ENCODE measurements at regions not wholly inside any gene's neighbourhood (a gene's known extent, or its start where the extent isn't known, plus 50 kb on each side); places are given as distances from the start of the nearest gene placed in this dataset.
A peak's percentile ranks its signal among the peaks of the same experiment; 100 is the strongest.

- TF ChIP-seq RAD21 (IDR thresholded peaks at IDR 0.05; ENCODE audit: low read depth) (peak; percentile 1; the same call in 1 of the 2 replicates), CREB1 (IDR thresholded peaks at IDR 0.05; ENCODE audit: low read depth) (no peak), YY1 (IDR thresholded peaks at IDR 0.05; ENCODE audit: low read depth) (no peak), EP300 (IDR thresholded peaks at IDR 0.05; ENCODE audit: borderline replicate concordance) (peak; percentile 72; the same call in 1 of the 2 replicates), REST (IDR thresholded peaks at IDR 0.05; ENCODE audit: low read depth) (no peak), ZBTB7A (IDR thresholded peaks at IDR 0.05; ENCODE audit: low read depth) (peak; percentile 56; the same call in 1 of the 2 replicates), USF1 (IDR thresholded peaks at IDR 0.05) (no peak), CEBPB (IDR thresholded peaks at IDR 0.05) (no peak), FOXM1 (IDR thresholded peaks at IDR 0.05; ENCODE audit: borderline replicate concordance, low read depth) (0 out of 2 replicates have a peak, but pooled peaks have one; percentile 38), TEAD4 (IDR thresholded peaks at IDR 0.05) (no peak; the same call in 1 of the 2 replicates), EGR1 (IDR thresholded peaks at IDR 0.05) (no peak), NFIC (IDR thresholded peaks at IDR 0.05) (peak; percentile 67; the same call in 1 of the 2 replicates), TCF12 (IDR thresholded peaks at IDR 0.05; ENCODE audit: low read depth) (peak; percentile 65), TAF1 (IDR thresholded peaks at IDR 0.05; ENCODE audit: low read depth) (no peak)
- TF ChIP-seq, protein P1, sequence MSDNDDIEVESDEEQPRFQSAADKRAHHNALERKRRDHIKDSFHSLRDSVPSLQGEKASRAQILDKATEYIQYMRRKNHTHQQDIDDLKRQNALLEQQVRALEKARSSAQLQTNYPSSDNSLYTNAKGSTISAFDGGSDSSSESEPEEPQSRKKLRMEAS (IDR thresholded peaks at IDR 0.05) = peak; percentile 42; the same call in 1 of the 2 replicates
Measured at GRCh38 chr1:234957330-234958065, 171.1 kb downstream of the TOMM20 start.

DNA sequence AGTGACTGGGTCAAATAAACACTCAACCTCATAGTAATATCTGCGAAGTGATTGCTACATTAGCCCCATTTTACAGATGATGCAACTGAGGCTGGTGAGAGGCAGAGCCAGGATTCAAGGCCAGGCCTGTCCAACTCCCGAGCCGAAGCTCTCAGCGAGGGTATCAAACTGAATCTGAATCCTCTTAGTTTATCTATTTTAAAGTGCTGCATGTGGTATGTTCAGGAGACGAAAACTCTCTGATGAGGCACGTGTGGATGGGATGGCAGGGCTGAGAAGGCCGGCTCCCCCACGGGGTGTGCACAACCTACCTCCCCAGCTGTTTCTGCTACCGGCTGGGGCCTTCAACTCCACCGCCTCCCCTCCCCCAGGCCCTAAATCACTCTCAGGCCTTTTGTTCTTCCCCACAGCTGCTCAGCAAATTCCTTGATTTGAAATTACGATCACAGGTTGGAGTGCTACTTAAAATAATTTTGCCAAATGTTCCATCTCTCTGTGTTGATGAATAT is 171.8 kb downstream of the TOMM20 start:
- TF ChIP-seq RAD21 (IDR thresholded peaks at IDR 0.05; ENCODE audit: low read depth) = no peak
- TF ChIP-seq TAF1 (IDR thresholded peaks at IDR 0.05; ENCODE audit: low read depth) = no peak
- TF ChIP-seq CREB1 (IDR thresholded peaks at IDR 0.05; ENCODE audit: low read depth) = no peak
- no peak for TF ChIP-seq TEAD4 (IDR thresholded peaks at IDR 0.05)
- no peak for TF ChIP-seq CEBPB (IDR thresholded peaks at IDR 0.05)
- no peak for TF ChIP-seq USF1 (IDR thresholded peaks at IDR 0.05)

GRCh38 chr1:234955107-234955731 is 173.4 kb downstream of the TOMM20 start:
- TF ChIP-seq EGR1 (IDR thresholded peaks at IDR 0.05) (no peak), TEAD4 (IDR thresholded peaks at IDR 0.05) (no peak), RAD21 (IDR thresholded peaks at IDR 0.05; ENCODE audit: low read depth) (0 out of 2 replicates have a peak, but pooled peaks have one; percentile 6)

DNA sequence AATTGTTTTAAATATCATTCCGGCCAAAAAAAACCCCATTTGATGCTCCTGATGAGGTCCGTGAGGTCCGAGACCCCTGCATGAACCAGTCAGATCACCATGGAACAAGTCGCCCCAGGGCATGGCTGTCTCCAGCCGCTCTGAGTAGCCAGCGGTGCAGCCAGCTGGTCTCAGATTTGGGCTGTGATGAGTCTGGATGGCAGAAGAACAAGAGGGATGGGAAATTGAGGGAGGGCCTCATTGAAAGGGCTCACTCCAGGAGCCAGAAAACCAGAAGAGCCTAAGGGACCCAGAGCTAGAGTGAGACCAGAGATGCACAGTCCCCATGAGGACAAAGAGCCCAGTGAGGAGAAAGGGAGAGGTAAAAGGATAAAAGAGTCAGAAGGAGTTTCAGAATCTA is 174.0 kb downstream of the TOMM20 start:
- TF ChIP-seq REST (IDR thresholded peaks at IDR 0.05; ENCODE audit: low read depth) (no peak), NFIC (IDR thresholded peaks at IDR 0.05) (no peak), TAF1 (IDR thresholded peaks at IDR 0.05; ENCODE audit: low read depth) (no peak), CREB1 (IDR thresholded peaks at IDR 0.05; ENCODE audit: low read depth) (no peak), TEAD4 (IDR thresholded peaks at IDR 0.05) (no peak), CEBPB (IDR thresholded peaks at IDR 0.05) (no peak), TCF12 (IDR thresholded peaks at IDR 0.05; ENCODE audit: low read depth) (no peak), FOXM1 (IDR thresholded peaks at IDR 0.05; ENCODE audit: borderline replicate concordance, low read depth) (no peak), ZBTB7A (IDR thresholded peaks at IDR 0.05; ENCODE audit: low read depth) (no peak), YY1 (IDR thresholded peaks at IDR 0.05; ENCODE audit: low read depth) (no peak)

DNA sequence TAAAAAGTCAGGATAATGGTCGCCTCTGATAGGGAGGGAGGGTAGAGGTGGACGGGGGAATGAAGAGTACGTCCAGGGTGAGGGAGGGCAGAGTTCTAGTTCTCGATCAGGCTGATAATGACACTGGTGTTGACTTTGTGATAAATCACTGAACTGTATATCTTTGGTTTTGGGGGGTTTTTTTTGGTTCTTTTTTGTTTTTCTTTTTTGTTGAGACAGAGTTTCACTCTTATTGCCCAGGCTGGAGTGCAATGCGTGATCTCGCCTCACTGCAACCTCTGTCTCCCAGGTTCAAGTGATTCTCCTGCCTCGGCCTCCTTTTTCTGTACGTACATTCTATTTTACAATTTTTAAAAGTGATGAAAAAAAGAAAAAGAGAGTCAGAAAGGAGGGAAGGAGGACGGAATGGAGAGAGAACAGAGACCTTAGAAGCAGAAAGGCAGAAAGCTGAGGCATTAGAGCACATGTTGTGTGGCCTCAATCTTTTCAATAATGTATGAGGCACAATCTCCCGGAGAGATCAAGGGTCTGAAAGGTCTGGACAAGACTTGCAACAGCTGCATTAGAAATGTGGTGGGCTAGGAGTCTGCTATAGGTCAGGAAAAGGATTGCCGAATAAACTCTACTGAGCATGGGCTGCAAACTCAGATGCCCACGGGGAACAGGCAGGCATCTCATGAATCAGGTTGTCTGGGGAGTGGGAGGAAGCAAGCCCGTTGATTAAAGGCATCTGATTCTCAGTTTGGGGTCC is 174.8 kb downstream of the TOMM20 start:
- TF ChIP-seq TAF1 (IDR thresholded peaks at IDR 0.05; ENCODE audit: low read depth) = no peak
- TF ChIP-seq CREB1 (IDR thresholded peaks at IDR 0.05; ENCODE audit: low read depth) = no peak
- no peak for TF ChIP-seq FOXM1 (IDR thresholded peaks at IDR 0.05; ENCODE audit: borderline replicate concordance, low read depth)
- TF ChIP-seq RAD21 (IDR thresholded peaks at IDR 0.05; ENCODE audit: low read depth) = no peak
- no peak for TF ChIP-seq TCF12 (IDR thresholded peaks at IDR 0.05; ENCODE audit: low read depth)
- TF ChIP-seq, protein P1 (IDR thresholded peaks at IDR 0.05) = no peak
- TF ChIP-seq CEBPB (IDR thresholded peaks at IDR 0.05) = no peak
- no peak for TF ChIP-seq YY1 (IDR thresholded peaks at IDR 0.05; ENCODE audit: low read depth)
- no peak for TF ChIP-seq NFIC (IDR thresholded peaks at IDR 0.05)
- no peak for TF ChIP-seq EGR1 (IDR thresholded peaks at IDR 0.05)
- no peak for TF ChIP-seq USF1 (IDR thresholded peaks at IDR 0.05)
- no peak for TF ChIP-seq ZBTB7A (IDR thresholded peaks at IDR 0.05; ENCODE audit: low read depth)
- no peak for TF ChIP-seq REST (IDR thresholded peaks at IDR 0.05; ENCODE audit: low read depth)
- TF ChIP-seq TEAD4 (IDR thresholded peaks at IDR 0.05) = no peak
- TF ChIP-seq EP300 (IDR thresholded peaks at IDR 0.05; ENCODE audit: borderline replicate concordance) = no peak
